ENCODE measurements at regions not wholly inside any gene's neighbourhood (a gene's known extent, or its start where the extent isn't known, plus 50 kb on each side); places are given as distances from the start of the nearest gene placed in this dataset.

- ChIA-PET POLR2A (interaction anchor here (1.7 kb wide), 1 partner anchor 258 kb away, joined by 4 read pairs; the partner anchor contains the start of gene HMGA2), RAD21 (ENCODE audit: low non-redundant PET in 1 of 2, low total read pairs in 2 of 2, uncharacterized antibody in 2 of 2, unreplicated experiment in 2 of 2) (no interaction called here), CTCF (interaction anchor here (2.9 kb wide), 1 partner anchor 9 kb away, joined by 18 read pairs; no protein-coding TSS in a partner anchor)
- TF ChIP-seq CBX3 (IDR thresholded peaks at IDR 0.05; ENCODE audit: low read depth) (no peak), TCF7L2 (IDR thresholded peaks at IDR 0.05; ENCODE audit: borderline replicate concordance, extremely low read depth, insufficient read depth, insufficient read length) (no peak), ZNF274 (IDR thresholded peaks at IDR 0.05; ENCODE audit: low read depth, low read length) (no peak), CTCF (IDR thresholded peaks at IDR 0.05 in 2 of 3, conservative IDR thresholded peaks at IDR 0.05 in 1 of 3; ENCODE audit: borderline replicate concordance in 1 of 3, insufficient read depth in 1 of 3, low read depth in 2 of 3, low read length in 2 of 3) (no peak), JUND (IDR thresholded peaks at IDR 0.05) (no peak)
- H3K9me3 ChIP-seq (ENCODE audit: control insufficient read depth in 1 of 2, insufficient read depth in 1 of 2, low read depth in 1 of 2, low read length in 2 of 2): no peaks in the 10 kb centered on the region; a peak in 1 of 4 replicates
- H3K9ac ChIP-seq (ENCODE audit: low read length): peak overlapping the region; percentile 13
- no peak for DNase-seq (ENCODE audit: low read depth, low spot score)
- H3K27me3 ChIP-seq (ENCODE audit: insufficient read depth, low read length): no peaks in the 10 kb centered on the region
- peak overlapping the region; percentile 70 for H2AFZ ChIP-seq (ENCODE audit: low read depth, low read length, poor library complexity, severe bottlenecking)
- peak; percentile 69 for ATAC-seq
- no peak overlapping the region for H3K4me3 ChIP-seq (replicated peaks in 1 of 2; ENCODE audit: low read depth in 1 of 2, low read length in 2 of 2)
- peak overlapping the region; percentile 54 for H3K4me2 ChIP-seq (ENCODE audit: low read length)
- peaks cover 23 to 56% of the 10 kb centered on the region in 2 experiments for H3K4me1 ChIP-seq (ENCODE audit: control insufficient read depth in 1 of 2, insufficient read depth in 2 of 2, low read length in 2 of 2)
- no peaks in the 10 kb centered on the region for H3K9me2 ChIP-seq (ENCODE audit: insufficient read depth)
- no peaks in the 10 kb centered on the region for H4K20me1 ChIP-seq (ENCODE audit: insufficient read depth)
- peaks cover 0 to 18% of the 10 kb centered on the region in 2 experiments; a peak in 1 of 4 replicates for H3K36me3 ChIP-seq (ENCODE audit: control insufficient read depth in 1 of 2, insufficient read depth in 2 of 2, low read length in 2 of 2)
- intact Hi-C loops (cut with micrococcal nuclease): no loop called here
- no TSS peak for BruUV-seq (replicated peaks)
- H3K79me2 ChIP-seq (ENCODE audit: insufficient read depth, low read length): no peaks in the 10 kb centered on the region
- peak overlapping the region; percentile 55 for H3K27ac ChIP-seq (ENCODE audit: low read depth, low read length)
Observed at GRCh38 chr12:65565601-65566560, 258.4 kb upstream of the HMGA2 start.

Data from HCT116 (cell line).